ENCODE measurements at regions not wholly inside any gene's neighbourhood (a gene's known extent, or its start where the extent isn't known, plus 50 kb on each side); places are given as distances from the start of the nearest gene placed in this dataset.

- TF ChIP-seq, protein P1, sequence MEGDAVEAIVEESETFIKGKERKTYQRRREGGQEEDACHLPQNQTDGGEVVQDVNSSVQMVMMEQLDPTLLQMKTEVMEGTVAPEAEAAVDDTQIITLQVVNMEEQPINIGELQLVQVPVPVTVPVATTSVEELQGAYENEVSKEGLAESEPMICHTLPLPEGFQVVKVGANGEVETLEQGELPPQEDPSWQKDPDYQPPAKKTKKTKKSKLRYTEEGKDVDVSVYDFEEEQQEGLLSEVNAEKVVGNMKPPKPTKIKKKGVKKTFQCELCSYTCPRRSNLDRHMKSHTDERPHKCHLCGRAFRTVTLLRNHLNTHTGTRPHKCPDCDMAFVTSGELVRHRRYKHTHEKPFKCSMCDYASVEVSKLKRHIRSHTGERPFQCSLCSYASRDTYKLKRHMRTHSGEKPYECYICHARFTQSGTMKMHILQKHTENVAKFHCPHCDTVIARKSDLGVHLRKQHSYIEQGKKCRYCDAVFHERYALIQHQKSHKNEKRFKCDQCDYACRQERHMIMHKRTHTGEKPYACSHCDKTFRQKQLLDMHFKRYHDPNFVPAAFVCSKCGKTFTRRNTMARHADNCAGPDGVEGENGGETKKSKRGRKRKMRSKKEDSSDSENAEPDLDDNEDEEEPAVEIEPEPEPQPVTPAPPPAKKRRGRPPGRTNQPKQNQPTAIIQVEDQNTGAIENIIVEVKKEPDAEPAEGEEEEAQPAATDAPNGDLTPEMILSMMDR (IDR thresholded peaks at IDR 0.05): no peak
- no peak for TF ChIP-seq POLR2A (IDR thresholded peaks at IDR 0.05)
These were observed 205.0 kb downstream of the ZIC1 start for GRCh38 chr3:147614210-147614609.

All from esophagus squamous epithelium (tissue), 4 donors.